Common myeloid progenitor, CD34-positive (primary cell): ENCODE measurements at regions not wholly inside any gene's neighbourhood (a gene's known extent, or its start where the extent isn't known, plus 50 kb on each side); places are given as distances from the start of the nearest gene placed in this dataset.

Source experiments
- CTCF ChIA-PET: fragments of 350-600 bp; sonication (Branson Sonifier 250); formaldehyde crosslinking; loops from one replicate; lab custom pipeline; 2021; ENCODE audit warnings: antibody characterized with exemption; lab: Charles Lee
- POLR2A ChIA-PET: fragments of 350-600 bp; sonication (Branson Sonifier 250); formaldehyde crosslinking; loops from one replicate; lab custom pipeline; 2021; ENCODE audit warnings: antibody characterized with exemption; lab: Charles Lee
- DNase-seq, 3 donors: peaks; one replicate each; pipeline versions ENCODE4 v3.0.0 to v3.0.0-alpha.2; 2013
- H3K27ac ChIP-seq, 2 experiments: 1 replicate in 1 of 2; 2 replicates in 1 of 2; pipeline ENCODE4 v1.7.0; 2013; ENCODE audit warnings: inconsistent platforms in 2 of 2, low read length in 2 of 2, mild to moderate bottlenecking in 2 of 2, low read depth in 1 of 2, moderate library complexity in 1 of 2; ENCODE audit not compliant: severe bottlenecking in 2 of 2, insufficient read depth in 1 of 2, poor library complexity in 1 of 2
- H3K27me3 ChIP-seq, 5 experiments: replicated peaks in 2 of 5; 1 replicate in 3 of 5; 2 replicates in 2 of 5; pipeline versions ENCODE4 v1.6.1 to v1.7.0; 2013; ENCODE audit warnings: low read length in 4 of 5, mild to moderate bottlenecking in 2 of 5, moderate library complexity in 2 of 5, inconsistent platforms in 1 of 5; ENCODE audit not compliant: insufficient read depth in 5 of 5, control insufficient read depth in 4 of 5
- H3K36me3 ChIP-seq, 4 experiments: 1 replicate in 2 of 4; 2 replicates in 2 of 4; pipeline versions ENCODE4 v1.6.1 to v1.7.0; 2013; ENCODE audit warnings: low read length in 3 of 4, control low read depth in 1 of 4, mild to moderate bottlenecking in 1 of 4; ENCODE audit not compliant: control insufficient read depth in 4 of 4, insufficient read depth in 4 of 4
- H3K4me1 ChIP-seq, 4 experiments: 1 replicate in 3 of 4; 2 replicates in 1 of 4; pipeline versions ENCODE4 v1.6.1 to v1.7.1; 2013; ENCODE audit warnings: low read length in 3 of 4, mild to moderate bottlenecking in 3 of 4, control low read depth in 1 of 4, inconsistent platforms in 1 of 4, moderate library complexity in 1 of 4; ENCODE audit not compliant: control insufficient read depth in 4 of 4, insufficient read depth in 4 of 4; ENCODE audit errors: control extremely low read depth in 1 of 4
- H3K4me3 ChIP-seq, 7 experiments: 1 replicate in 4 of 7; 2 replicates in 3 of 7; pipeline versions ENCODE4 v1.5.1 to v1.7.0; 2013; ENCODE audit warnings: mild to moderate bottlenecking in 7 of 7, low read length in 6 of 7, moderate library complexity in 6 of 7, inconsistent platforms in 2 of 7, low read depth in 2 of 7, control low read depth in 1 of 7; ENCODE audit not compliant: insufficient read depth in 4 of 7, control insufficient read depth in 1 of 7; ENCODE audit errors: extremely low read depth in 1 of 7
- H3K9me3 ChIP-seq, 5 experiments: 1 replicate in 4 of 5; 2 replicates in 1 of 5; pipeline versions ENCODE4 v1.6.1 to v1.7.1; 2013; ENCODE audit warnings: low read length in 4 of 5, mild to moderate bottlenecking in 2 of 5, inconsistent platforms in 1 of 5, low read depth in 1 of 5, moderate library complexity in 1 of 5; ENCODE audit not compliant: control insufficient read depth in 4 of 5, insufficient read depth in 2 of 5; ENCODE audit errors: control extremely low read depth in 1 of 5
- WGBS: methylation state at CpG from one replicate; pipeline ENCODE4 v1.1.5; 2013; ENCODE audit not compliant: insufficient coverage; 5-methylcytosine and 5-hydroxymethylcytosine counted together

DNA sequence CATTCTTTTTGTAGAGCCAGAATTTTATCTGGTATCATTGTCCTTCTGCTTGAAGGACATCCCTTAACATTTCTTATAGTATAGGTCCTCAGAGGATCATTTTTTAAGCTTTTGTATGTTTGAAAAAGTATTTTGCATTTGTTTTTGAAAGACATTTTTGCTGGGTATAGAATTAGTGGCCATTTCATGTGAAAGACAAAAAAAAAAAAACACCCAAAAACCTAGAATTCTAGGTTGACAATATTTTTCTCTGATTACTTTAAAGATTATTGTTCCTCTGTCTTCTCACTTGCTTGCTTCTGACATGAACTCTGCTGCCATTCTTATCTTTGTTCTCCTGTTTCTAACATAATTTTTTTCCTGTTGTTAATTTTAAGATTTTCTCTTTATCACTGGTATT lies 75.7 kb upstream of the SLC22A16 start:
- H3K36me3 ChIP-seq, result no peaks in the 10 kb centered on the region
- H3K4me3 ChIP-seq, result no peak overlapping the region
- no peaks in the 10 kb centered on the region for H3K4me1 ChIP-seq
- H3K27ac ChIP-seq, result no peak overlapping the region
- DNase-seq, result no peak
- ChIA-PET POLR2A (no interaction called here), CTCF (interaction anchor here (0.8 kb wide), 1 partner anchor 15 kb away, joined by 3 read pairs; no protein-coding TSS in a partner anchor)
- H3K9me3 ChIP-seq, result peaks cover 0 to 14% (median 3%) of the 10 kb centered on the region in 5 experiments
- H3K27me3 ChIP-seq, result no peaks in the 10 kb centered on the region

DNA sequence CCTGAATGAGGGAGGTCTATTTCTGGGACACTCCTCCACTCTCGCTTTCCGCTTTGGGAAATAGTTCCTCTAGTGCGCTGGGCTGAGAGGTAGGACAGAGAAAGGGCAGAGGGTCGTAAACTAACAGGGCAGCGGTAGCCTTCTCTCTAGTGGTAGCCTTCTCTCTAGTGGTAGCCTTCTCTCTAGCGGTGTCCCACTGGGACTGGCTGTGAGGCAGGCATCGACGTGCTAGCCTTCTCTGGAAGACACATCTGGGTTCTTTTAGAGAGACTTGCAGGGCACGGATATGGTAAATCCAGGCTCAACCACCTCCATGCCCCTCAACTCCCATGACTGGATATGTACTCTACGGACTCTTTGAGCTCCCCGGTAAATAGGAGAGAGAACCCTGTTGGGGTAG lies 74.7 kb upstream of the SLC22A16 start:
- Histone ChIP-seq H3K4me1 (no peaks in the 10 kb centered on the region), H3K27ac (no peak overlapping the region), H3K4me3 (no peak overlapping the region), H3K27me3 (no peaks in the 10 kb centered on the region), H3K9me3 (peaks cover 0 to 14% (median 3%) of the 10 kb centered on the region in 5 experiments), H3K36me3 (no peaks in the 10 kb centered on the region)
- POLR2A ChIA-PET, result interaction anchor here (0.6 kb wide), 1 partner anchor 1048 kb away, joined by 3 read pairs; no protein-coding TSS in a partner anchor
- WGBS, result 97% methylated on average over 11 of the region's 11 CpGs
- CTCF ChIA-PET, result interaction anchor here (1.4 kb wide), 1 partner anchor 9 kb away, joined by 4 read pairs; no protein-coding TSS in a partner anchor
- no peak for DNase-seq

DNA sequence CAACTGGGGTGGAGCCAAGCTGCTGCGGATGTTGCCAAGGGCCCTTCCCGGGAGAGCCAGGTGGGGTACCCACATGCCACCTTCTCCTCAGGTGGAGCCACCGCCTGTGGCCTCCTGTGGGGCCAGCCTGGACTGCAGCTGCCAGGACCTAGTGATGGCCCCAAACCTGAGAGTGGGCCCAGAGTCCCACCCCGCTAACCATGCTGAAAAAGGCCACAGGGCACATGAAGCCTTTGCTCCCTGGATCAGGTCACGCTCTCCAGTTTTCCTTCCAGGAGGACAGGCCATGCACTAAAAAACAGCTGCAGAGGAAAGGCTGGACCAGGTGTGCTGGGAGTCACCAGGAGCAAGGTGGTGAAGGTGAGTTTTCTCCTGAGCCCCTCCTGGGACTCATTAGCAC lies 73.9 kb upstream of the SLC22A16 start:
- CTCF ChIA-PET, result interaction anchor here (0.7 to 1.4 kb wide), 2 partner anchors 8 to 12 kb away, joined by 3 to 4 read pairs; no protein-coding TSS in a partner anchor
- H3K9me3 ChIP-seq, result peaks cover 0 to 14% (median 3%) of the 10 kb centered on the region in 5 experiments
- H3K27ac ChIP-seq, result no peak overlapping the region
- no peak overlapping the region for H3K4me3 ChIP-seq
- POLR2A ChIA-PET, result no interaction called here
- DNase-seq, result no peak
- no peaks in the 10 kb centered on the region for H3K4me1 ChIP-seq
- H3K27me3 ChIP-seq, result no peaks in the 10 kb centered on the region
- 100% methylated on average over 4 of the region's 5 CpGs for WGBS
- H3K36me3 ChIP-seq, result no peaks in the 10 kb centered on the region

DNA sequence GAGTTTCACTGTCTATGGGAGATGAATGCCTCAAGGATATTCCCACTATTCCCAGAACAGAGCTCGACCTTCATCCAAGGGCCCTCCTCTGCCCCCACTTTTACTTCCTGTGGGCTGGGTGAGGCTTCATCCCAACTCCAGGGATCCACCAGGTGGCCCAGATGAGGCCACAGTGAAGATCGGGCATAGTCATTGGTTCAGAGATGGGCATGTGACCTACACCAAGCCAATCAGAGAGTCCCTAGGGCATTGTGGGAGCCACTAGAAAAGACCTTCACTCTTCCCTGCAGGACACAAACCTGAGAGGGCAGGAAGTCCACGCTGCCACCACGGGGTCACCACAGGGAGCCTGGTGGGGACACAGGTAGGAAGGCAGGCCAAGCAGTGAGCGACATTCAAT lies 72.9 kb upstream of the SLC22A16 start:
- no peaks in the 10 kb centered on the region for H3K27me3 ChIP-seq
- no peak overlapping the region for H3K4me3 ChIP-seq
- H3K9me3 ChIP-seq, result peaks cover 0 to 20% (median 3%) of the 10 kb centered on the region in 5 experiments
- POLR2A ChIA-PET, result no interaction called here
- DNase-seq, result no peak
- WGBS, result 90% methylated on average over 5 of the region's 5 CpGs
- CTCF ChIA-PET, result no interaction called here
- no peaks in the 10 kb centered on the region for H3K4me1 ChIP-seq
- H3K36me3 ChIP-seq, result no peaks in the 10 kb centered on the region
- no peak overlapping the region for H3K27ac ChIP-seq

DNA sequence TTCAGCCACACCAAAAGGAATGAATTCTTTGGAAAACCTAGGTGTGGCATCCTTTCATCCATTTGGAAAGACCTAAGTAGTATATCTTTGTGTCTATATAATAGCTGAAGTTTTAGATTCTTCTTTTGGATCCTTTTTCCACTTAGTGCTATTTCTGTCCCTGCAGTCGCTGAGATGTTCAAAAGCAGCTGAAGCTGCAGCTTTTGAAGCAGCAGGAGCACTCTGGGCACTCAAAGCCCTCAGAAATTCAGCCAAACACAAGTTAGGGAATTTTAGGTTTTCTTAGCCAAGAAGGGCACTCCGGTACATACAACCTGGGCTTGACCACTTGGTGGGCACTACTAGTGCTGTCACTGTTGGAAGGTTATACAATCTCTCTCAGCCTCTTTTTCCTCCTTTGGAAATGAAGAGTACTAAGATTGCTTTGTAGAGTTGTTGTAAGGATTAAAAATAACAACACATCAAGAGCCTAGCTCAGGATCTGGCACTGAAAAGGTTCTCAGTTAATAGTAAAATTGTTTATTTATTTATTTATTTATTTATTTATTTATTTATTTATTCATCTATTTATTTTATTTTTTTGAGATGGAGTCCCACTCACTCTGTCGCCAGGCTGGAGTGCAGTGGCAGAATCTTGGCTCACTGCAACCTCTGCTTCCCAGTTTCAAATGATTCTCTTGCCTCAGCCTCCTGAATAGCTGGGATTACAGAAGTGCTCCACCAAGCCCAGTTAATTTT lies 71.9 kb upstream of the SLC22A16 start:
- POLR2A ChIA-PET, result no interaction called here
- 93% methylated on average over 2 of the region's 3 CpGs for WGBS
- Histone ChIP-seq H3K4me1 (peaks cover 0 to 8% (median 6%) of the 10 kb centered on the region in 4 experiments), H3K9me3 (peaks cover 0 to 20% (median 3%) of the 10 kb centered on the region in 5 experiments), H3K27ac (no peak overlapping the region), H3K4me3 (no peak overlapping the region), H3K27me3 (no peaks in the 10 kb centered on the region), H3K36me3 (no peaks in the 10 kb centered on the region)
- no peak for DNase-seq
- CTCF ChIA-PET, result no interaction called here

DNA sequence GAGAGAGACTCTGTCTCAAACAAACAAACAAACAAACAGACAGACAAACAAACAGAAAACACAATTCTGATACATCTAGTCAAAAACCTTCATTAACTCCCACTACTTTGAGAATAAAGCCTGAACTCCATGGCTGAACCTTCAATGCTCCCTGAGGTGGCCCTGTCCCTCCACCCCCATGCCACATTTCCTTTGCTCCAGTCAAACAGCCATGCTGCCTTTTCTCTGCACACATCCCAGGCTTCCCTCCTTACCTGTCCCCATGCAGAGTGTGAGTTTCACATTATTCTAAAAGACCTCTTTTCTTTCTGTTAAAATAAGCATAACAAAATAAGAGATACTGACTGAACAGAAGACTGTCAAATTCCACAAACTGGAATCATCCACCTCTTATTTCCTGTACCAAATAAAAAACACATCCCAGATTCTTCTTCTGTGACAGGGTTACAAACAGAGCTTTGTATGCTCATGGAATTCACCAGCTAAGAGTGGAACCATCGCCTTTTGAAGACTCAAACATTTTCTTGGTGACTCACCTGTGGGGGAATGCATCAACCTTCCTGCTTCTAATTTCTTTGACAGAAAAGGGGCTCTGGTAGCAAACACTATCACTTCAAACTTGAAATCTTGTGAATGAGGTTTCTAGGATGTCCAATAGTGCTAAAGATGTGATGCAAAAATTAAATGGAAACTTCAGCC lies 71.0 kb upstream of the SLC22A16 start:
- no peak overlapping the region for H3K4me3 ChIP-seq
- H3K4me1 ChIP-seq, result peaks cover 0 to 11% (median 6%) of the 10 kb centered on the region in 4 experiments
- H3K36me3 ChIP-seq, result no peaks in the 10 kb centered on the region
- 100% methylated on average over 1 of the region's 1 CpG for WGBS
- no peak for DNase-seq
- ChIA-PET CTCF (no interaction called here), POLR2A (no interaction called here)
- H3K27me3 ChIP-seq, result no peaks in the 10 kb centered on the region
- H3K9me3 ChIP-seq, result peaks cover 0 to 14% (median 0%) of the 10 kb centered on the region in 5 experiments
- no peak overlapping the region for H3K27ac ChIP-seq
